GM21528 (cell line): ENCODE measurements at regions not wholly inside any gene's neighbourhood (a gene's known extent, or its start where the extent isn't known, plus 50 kb on each side); places are given as distances from the start of the nearest gene placed in this dataset.

Experiments
- ATAC-seq: cut with Tn5 transposase; IDR thresholded peaks from one replicate; pipeline ENCODE4 v1.9.1; 2021; ENCODE audit warnings: mild to moderate bottlenecking, moderate library complexity; ENCODE audit not compliant: unreplicated experiment, low FRiP score

GRCh38 chr5:173777149-173777548, 111.0 kb upstream of the CPEB4 start:
- no peak for ATAC-seq

GRCh38 chr5:173777674-173778073, 110.5 kb upstream of the CPEB4 start:
- ATAC-seq: no peak

GRCh38 chr5:173778152-173778782, 109.9 kb upstream of the CPEB4 start:
- ATAC-seq: no peak

GRCh38 chr5:173778784-173779304, 109.3 kb upstream of the CPEB4 start:
- ATAC-seq: no peak

DNA sequence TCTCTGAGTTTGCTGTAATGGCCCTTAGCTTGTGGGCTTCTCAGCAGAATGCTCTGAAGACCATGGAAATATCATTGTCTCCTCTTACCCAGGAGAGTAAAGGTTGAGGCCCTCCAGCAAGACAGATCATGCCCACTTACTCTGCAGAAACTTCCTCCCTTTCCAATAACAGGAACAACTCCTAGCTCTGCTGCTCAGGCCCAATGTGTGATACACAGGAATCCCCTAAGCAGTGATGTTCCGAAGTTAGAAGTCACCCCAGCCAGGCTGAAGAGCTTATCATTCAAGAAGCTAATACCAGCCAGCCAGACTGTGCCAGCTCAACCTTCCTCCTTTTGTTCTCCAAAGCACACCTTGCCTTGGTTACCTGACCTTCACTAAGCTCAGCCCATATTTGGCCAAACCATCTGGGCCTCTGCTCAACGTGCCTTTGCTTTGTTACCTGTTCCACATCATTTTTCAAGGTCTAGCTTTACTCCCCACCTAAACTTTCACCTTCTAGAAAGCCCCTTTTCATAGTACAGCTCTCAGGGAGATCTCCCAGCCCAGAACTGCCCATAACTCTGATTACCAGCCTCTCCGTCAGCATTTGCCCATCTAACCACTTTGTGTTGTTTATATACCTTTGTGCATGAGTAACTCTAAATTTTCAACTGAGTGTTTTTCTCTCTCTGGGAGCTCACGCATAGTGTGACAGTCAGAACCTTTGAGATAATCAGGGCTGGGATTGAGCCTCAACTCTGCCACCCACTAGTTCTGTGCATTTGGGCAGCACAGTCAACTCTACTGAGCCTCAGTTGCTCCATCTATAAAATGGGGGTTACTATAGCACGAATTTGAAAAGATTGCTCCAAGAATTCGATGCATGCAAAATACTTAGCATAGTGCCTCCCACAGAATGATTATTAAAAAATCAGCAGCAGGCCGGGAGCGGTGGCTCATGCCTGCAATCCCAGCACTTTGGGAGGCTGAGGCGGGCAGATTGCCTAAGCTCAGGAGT, 107.6 kb upstream of the CPEB4 start:
- ATAC-seq: no peak

DNA sequence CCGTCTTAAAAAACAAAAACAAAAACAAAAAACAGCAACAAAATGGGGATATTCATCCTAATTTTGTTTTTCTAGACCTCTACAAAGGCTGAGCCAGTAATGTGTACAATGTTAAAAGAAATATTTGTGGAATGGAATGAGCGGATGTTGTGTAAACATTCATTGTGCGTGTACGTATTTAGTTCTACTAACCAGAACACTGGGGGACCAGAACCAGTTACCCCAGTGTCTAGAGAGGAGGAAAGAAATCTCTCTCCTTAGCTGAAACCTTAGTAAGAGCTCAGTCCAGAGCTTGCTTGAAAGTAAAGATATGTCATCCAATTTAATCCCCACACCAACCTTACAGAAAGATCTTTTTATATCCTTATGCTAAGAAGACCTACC, 106.7 kb upstream of the CPEB4 start:
- no peak for ATAC-seq

GRCh38 chr5:173781816-173782670, 106.1 kb upstream of the CPEB4 start:
- ATAC-seq: no peak

DNA sequence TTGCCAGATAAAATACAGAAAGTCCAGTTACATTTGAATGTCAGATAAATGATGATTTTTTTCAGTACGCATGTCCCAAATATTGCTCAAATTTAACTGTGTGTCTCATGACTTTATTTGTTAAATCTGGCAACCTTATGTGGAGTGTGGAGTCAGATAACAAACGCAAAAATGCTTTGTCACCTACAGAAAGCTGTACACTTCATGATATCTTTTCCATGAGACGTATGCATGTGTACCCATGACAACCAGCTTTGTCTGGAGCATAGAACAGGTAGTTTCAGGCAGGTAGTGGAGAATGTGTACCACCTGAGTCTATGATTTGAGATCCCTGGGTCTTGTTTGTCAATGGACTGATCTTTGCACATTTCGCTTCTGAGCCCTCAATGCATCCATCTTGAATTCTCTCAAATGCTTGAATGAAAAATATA, 105.5 kb upstream of the CPEB4 start:
- no peak for ATAC-seq

GRCh38 chr5:173783371-173783770, 104.8 kb upstream of the CPEB4 start:
- ATAC-seq: no peak

- ATAC-seq: no peak
These were observed 102.7 kb upstream of the CPEB4 start for GRCh38 chr5:173785400-173785799.

- no peak for ATAC-seq
These were observed 102.3 kb upstream of the CPEB4 start for GRCh38 chr5:173785866-173786265.

DNA sequence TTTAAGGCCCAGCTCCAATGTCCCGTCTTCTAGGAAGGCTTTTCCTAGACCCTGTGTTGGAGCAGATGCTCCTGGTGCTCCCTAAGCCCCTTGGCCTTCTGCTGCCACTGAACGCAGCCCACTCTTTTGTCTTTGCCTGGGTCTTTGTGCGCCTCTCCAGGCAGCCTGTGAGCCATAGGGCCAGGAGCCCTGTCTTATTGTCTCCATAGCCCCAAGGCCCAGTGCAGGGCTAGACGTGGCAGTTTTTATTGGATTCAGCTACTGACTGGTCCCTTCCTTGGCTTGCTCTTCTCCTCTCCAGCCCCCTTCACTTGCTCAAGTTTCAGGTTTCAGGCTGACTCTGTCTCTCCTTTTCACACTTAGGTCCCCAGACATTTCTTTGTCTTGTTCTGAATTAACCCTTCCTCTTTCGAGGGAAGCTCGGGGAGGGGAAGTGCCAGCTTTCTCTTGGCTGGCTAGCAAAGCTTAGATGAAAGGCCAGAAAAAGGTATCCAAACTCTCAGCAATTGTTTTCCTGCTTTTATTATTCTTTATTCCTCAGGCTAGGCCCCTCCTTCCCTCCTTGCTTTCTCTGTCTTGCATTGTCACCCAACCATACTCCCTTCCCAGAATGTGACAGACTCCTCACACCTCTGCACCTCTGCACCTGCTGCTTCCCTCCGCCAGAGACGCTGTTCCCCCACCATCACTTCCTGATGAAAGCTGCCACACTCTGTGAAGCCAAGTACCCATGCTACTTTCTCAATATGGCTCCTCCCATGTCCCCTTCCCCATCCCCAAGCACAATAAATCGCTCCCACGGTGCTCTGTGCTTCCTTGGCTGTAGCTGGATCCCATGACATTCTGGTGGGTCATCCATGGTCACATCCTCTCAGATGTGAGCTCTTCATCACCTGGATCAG, 101.6 kb upstream of the CPEB4 start:
- peak; percentile 58 for ATAC-seq

DNA sequence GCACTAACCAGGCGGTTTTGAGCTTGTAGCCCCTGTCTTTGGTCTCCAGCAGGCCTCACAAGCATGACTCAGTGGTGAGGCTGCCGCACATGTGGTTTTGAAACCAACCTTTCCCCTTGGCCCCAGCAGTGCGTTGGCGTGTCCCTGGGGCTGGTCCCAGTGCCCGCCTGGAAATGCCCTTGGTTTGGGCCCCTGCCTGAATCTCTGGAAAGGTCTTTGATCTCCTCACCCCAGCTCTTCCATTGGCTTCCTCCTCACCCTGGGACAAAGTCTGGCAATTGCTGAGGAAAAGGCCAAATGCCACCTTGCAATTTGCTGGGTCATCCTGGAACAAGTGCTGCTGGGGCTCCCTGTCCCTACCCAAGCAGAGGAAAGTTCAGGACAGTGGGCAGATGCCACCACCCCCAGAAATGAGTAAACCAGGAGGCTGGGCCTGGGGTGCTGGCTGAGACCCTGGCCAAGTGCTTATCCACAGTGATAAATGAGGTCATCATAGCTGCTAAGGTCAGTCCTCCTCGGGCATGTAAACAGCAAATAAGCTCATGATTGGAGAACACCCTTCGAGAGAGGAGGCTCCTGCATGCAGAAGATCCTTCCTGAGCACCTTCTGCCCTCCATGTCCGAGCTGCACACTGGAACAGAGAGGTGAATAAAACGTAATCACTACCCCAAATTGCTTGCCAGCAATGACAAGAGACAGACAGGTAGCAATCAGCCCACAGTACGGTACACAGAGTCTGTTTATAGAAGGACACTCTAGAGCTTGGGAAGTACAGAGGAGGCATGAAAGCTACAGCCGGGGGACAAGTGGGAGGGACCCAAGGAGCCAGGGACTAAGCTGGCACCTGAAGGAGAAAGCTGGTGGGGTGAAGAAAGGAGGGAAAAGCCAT, 98.9 kb upstream of the CPEB4 start:
- no peak for ATAC-seq

DNA sequence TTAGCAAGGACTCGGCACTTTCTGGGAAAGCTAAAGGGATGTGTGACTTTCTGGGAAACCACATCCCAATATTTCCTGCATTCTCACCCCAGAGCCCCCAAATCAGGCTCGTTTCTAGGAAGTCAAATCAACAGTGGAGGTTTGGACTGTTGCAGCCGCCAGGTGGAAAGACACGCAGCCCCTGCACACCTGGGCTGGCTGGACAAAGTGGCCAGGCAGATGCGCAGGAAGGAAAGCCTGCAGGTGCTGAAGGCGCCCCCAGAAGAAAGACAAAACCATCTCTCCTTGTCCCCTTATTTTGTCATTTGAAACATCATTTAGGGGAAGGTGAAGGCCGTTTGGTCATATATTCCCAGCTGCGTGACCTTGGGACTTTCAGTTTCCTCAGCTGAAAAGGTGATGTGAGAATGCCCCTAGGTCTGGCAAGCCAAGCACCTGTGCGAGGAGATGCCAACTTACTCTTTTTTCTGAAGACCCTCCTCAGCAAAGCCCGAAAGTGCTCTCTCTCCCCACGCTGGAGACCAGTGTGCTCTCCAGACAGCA, 97.9 kb upstream of the CPEB4 start:
- ATAC-seq: no peak

DNA sequence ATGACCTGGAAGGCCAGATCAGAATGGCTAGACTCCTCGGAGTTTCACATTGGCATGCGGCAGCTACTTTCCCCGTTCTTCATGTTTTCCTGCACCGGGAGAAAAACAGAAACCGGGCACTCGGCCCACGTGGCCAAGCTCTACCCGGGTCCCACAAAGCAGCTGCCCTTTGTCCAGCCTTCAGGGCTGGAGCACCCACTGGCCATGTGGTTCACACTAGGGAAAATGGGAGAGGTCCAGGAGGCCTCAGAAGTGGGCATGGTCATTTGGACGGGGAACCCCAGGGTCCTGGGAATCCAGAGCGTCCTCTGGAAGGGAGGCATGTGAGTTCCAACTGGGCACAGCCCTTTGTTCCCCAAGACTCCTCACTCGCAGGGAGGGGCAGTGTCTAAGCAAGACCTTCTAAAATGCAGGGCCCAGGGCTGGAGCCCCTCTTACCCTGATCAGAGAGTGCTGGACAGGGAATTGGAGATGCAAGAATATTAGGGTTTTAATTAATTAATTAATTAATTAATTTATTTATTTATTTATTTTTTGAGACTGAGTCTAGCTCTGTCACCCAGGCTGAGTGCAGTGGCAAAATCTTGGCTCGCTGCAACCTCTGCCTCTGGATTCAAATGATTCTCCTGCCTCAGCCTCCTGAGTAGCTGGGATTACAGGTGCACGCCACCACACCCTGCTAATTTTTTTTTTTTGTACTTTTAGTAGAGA, 97.2 kb upstream of the CPEB4 start:
- ATAC-seq: no peak

- no peak for ATAC-seq
These were observed 96.3 kb upstream of the CPEB4 start for GRCh38 chr5:173791878-173792277.

DNA sequence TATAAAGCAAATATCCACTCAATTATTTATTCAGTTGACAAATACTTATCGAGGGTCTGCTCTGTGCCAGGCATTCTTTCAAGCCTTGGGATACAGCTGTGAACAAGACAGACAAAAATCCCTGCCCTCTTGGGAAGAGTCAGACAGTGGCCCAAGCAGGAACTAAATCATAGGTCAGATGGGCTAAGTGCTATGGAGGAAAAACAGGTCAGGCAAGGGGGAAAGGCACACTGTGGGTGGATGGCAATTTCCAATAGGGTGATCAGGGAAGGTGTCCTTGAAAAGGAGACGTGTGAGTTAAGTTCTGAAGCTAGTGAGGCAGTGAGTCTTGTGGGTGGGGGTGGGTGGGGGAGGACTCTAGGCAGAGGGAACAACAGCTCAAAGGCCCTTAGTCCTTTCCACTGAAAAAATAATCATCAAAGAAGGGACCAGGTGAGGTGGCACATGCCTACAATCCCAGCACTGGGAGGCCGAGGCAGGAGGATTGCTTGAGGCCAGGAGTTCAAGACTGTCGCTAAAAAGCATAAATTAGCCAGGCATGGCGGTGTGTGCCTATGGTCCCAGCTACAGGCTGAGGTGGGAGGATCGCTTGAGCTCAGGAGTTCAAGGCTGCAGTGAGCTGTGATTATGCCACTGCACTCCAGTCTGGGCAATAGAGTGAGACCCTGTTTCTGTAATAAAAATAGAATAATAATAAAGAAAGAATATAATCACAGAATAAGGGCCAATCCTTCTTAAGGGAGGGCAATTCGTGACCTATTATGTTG, 95.2 kb upstream of the CPEB4 start:
- ATAC-seq: no peak
